ENCODE measurements at regions not wholly inside any gene's neighbourhood (a gene's known extent, or its start where the extent isn't known, plus 50 kb on each side); places are given as distances from the start of the nearest gene placed in this dataset.

GRCh38 chr3:106305127-106305526 lies 436.3 kb upstream of the CBLB start:
- TF ChIP-seq CTCF (IDR thresholded peaks at IDR 0.05; ENCODE audit: poor library complexity) (no peak), EZH2 (IDR thresholded peaks at IDR 0.05; ENCODE audit: borderline replicate concordance) (no peak), EZH2phosphoT487 (IDR thresholded peaks at IDR 0.05; ENCODE audit: low read depth, severe bottlenecking, unreplicated experiment) (no peak)
